ENCODE measurements at regions not wholly inside any gene's neighbourhood (a gene's known extent, or its start where the extent isn't known, plus 50 kb on each side); places are given as distances from the start of the nearest gene placed in this dataset.
"Not testable (repeated sequence)": the region's sequence is repeated elsewhere in the genome, so short reads cannot be mapped to it uniquely, and the experiment has no call there.

DNA sequence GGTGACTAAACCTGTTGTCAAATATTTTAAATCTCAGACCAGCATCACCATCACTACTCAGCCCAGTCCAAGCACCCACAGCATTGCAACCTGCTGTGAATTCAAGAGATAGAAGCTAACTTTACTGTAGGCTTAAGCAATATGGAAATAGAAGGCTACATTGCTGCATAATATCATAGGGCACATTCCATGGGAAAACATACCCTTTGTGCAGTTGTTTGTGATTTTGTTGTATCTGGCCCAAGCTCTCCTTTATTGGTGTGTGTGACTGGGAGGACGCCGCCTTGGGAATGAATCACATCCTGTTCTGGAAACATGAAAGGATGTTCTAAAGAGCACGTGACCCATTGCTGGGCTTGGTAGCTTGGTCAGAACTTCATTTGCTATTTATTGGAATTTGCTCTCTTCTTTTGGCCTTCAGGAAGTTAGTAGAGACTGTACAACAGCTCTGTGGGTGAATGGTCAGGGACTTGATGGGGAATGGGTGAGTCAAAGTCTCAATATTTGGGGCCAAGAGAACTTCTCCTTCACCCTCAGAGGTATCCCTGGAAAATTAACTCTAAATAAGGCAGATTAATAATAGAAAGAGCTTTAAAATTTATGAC lies 106.8 kb upstream of the SERPINE2 start:
- no peak for DNase-seq

- DNase-seq, result no peak
These were observed 104.4 kb upstream of the SERPINE2 start for GRCh38 chr2:224143526-224143925.

DNA sequence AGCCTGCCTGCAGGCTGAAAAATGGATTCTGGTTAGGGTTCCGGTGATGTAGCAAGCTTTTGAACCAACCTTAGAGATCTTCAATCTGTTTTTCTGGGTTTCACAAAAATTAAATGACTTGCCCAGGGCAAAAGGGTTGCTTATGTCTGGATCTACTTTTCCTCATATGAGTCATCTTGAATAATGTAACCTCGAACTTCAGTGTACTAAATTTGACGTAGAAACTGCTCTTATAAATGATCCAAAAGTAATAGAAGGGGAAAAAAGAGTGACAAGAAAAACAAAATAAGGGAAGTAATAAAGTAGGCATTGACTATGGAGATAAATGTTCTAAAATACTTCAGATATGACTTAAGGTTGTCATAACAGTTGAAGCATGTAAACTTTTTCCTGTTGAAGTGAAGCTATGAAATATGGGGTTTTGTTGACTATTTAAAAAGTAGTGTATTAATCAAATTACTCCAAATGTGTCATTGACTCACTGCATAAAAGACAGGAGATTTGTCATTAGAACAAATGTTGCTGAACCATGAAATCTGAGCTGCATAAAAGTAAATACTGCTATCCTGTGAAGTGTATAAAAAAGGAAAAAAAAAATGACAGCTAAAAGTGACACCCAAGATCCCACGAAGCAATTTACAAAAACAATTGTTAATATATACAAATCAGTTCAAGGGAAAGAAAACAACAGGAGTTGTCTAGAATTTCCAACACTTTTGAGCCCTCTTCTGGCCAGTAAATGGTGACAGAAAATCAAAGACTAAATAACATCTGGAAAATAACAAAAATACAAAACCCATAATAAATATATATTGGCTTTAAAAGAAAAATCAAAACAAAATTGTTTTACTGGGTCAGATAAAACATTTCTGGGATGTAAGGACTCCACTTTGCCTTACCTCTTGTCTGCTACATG lies 103.6 kb upstream of the SERPINE2 start:
- no peak for DNase-seq

DNA sequence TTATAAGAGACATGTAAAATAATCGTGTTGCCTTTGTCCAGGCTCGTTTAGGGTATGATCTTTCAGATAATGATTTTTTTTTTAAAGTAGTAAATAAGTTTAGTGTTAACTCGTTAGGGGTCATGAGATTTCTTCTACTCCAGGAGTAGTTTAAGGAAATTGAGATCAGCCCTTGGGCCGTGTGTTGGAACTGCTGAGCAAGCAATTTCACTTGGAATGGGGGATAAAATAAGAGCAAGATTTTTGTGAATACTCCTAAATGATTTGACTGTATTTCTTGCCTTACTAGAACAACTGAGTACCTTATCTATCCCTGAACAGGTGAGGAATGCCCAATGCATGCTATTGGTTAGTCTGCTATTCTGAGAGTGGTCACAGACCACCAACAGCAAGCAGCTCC lies 102.2 kb upstream of the SERPINE2 start:
- DNase-seq, result no peak

DNA sequence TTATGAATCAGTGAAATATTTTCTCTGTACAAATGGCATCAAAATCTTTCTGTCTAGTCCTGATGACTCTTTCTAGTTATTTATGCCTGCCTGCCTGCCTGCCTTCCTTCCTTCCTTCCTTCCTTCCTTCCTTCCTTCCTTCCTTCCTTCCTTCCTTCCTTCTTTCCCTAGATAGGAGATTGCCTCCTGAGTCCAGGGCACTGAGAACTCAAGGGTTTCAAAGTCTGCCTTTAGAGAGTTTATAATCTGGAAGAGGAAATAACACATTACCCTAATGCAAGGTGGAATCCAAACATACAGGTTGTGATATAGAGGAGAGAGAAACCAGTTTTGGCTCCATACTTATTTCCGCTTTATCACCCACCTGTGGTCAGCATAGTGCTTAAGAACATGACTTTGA lies 98.1 kb upstream of the SERPINE2 start:
- DNase-seq, result no peak

DNA sequence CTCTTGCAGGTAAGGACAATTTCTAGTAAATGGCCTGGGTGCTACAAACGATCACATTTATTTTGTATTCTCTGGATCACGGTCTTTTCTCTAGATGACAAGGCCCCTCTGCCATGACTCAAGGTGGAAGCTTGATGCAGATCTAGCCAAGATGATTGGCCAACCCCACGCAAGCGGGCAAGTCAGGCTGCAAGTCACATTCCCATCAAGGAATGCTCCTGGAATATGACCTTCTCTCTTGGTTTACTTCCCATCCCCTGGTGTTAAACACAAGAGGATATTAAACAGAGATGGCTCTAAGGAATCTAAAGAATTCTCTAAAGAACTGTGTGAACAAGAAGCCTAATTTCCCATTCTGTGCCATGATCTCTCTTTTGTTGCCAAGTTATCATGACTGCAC lies 97.3 kb upstream of the SERPINE2 start:
- DNase-seq, result no peak

DNA sequence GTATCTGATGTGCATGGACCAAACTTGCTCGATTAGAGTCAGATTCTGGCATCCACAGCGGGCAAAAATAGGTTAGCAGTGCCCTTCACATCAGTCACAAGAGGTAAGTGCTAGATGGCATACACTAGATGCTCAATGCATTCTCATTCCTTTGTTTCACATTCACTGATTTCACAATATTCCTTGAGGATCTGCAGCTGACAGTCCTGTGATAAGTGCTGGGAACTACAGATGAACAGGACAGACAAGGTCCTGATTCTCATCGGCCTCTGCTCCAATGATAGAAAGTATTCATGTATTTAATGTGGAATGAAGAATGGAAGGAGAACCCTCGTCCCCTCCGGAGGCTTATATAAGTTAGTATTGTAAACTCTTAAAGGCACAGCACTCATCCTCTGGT lies 96.8 kb upstream of the SERPINE2 start:
- DNase-seq, result no peak

- DNase-seq, result no peak
These were observed 95.1 kb upstream of the SERPINE2 start for GRCh38 chr2:224134003-224134734.

DNA sequence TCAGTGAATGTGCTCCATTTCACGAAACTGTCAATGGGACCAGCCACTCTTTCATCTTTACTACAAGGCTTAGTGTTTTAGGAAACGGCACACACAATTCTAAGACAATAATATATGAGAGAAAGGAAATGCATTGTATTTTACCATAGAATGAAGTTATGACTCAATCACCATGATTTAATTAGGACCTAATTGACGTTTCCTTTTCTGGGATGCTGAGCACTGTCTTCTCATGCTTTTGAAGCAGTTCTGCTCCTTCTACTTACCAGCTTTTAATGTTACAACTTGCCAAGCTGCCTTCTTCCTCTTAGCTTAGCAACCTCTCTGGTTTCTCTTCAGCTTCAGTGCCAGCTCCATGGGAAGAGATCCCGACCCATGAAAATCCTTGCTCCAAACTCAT lies 94.3 kb upstream of the SERPINE2 start:
- no peak for DNase-seq

GRCh38 chr2:224127871-224128501 lies 88.9 kb upstream of the SERPINE2 start:
- DNase-seq, result no peak

DNA sequence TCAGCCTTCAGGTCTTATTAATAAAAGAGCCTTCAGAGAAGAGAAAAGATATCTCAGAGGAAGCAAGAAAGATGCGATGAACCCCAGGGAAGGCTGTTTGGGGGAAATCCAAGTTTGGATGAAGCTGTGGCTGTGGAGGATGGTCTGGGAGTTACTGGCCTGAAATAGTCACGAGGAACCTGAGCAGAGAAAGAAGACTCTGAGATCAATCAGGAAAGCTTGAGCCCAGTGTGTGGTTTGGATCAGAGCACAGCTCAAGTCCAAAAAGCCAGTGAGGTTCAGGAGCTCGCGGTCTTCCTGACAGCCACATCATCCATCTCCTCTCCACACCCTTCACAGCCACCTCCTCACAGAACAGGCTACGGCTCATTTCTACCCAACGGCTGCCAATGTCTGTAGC lies 87.4 kb upstream of the SERPINE2 start:
- no peak for DNase-seq

GRCh38 chr2:224126003-224126402 lies 86.9 kb upstream of the SERPINE2 start:
- DNase-seq, result no peak

DNA sequence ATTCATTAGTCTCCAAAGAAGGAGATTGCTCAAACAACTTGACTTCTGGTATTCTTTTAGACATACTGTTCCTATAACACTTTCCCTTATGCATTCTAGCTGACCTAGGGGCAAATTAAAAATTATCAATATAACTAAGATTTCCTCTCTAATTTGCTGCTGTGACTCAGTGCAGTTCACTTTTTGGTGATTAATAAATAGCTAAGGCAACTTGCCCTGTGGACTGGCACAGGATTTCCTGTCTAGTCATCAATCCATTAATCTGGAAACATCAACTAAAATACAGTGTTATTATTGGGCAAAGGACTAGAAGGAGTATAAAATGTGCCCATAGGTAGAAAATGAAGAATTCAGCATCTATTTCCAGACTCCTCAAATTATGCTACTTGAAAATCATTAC lies 83.5 kb upstream of the SERPINE2 start:
- no peak for DNase-seq

- DNase-seq, result no peak
These were observed 82.5 kb upstream of the SERPINE2 start for GRCh38 chr2:224121406-224122067.

- no peak for DNase-seq
These were observed 81.9 kb upstream of the SERPINE2 start for GRCh38 chr2:224120986-224121385.

DNA sequence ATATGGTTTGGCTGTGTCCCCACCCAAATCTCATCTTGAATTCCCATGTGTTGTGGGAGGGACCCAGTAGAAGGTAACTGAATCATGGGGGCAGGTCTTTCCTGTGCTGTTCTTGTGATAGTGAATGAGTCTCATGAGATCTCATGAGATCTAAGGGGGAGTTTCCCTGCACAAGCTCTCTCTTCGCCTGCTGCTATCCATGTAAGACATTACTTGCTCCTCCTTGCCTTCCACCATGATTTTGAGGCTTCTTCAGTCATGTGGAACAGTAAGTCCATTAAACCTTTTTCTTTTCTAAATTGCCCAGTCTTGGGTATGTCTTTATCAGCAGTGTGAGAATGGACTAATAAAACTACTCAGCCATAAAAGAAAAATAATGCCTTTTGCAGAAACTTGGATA lies 80.8 kb upstream of the SERPINE2 start:
- not testable (repeated sequence) for DNase-seq

- no peak for DNase-seq
These were observed 75.3 kb upstream of the SERPINE2 start for GRCh38 chr2:224114428-224114827.

DNA sequence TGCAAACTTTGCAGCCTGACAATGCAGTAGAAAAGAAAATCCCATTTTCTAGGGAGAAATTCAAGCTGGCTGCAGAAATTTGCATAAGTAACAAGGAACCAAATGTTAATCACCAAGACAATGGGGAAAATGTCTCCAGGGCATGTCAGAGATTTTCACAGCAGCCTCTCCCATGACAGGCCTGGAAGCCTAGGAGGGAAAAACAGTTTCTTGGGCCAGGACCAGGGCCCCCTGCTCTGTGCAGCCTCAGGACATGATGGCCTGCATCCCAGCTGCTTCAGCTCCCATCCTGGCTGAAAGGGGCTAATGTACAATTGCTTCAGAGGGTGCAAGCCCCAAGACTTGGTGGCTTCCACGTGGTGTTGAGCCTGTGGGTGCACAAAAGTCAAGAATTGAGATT lies 74.8 kb upstream of the SERPINE2 start:
- DNase-seq, result not testable (repeated sequence)

GRCh38 chr2:224111576-224111975 lies 72.5 kb upstream of the SERPINE2 start:
- no peak for DNase-seq

GRCh38 chr2:224110811-224111210 lies 71.7 kb upstream of the SERPINE2 start:
- no peak for DNase-seq

DNA sequence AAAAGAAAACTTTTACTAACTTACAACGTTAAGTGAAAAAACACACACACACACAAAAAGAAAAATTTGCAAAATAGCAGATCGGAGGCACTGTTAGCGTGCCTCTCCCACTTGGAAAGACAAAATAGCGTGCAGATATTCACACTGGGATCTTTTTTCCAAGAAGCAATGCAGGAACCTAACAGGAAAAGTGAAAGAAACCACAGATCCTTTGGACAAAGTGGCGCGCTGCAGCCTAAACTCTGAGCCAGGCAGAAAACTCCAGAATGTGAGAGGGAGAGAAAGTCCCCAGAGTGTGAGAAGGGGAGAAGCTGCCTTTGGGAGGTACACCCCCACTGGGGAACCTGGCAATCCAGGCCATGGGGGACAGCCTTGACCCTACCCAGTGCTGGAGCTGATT lies 70.7 kb upstream of the SERPINE2 start:
- DNase-seq, result no peak

GRCh38 chr2:224106794-224107193 lies 67.7 kb upstream of the SERPINE2 start:
- DNase-seq, result no peak
